ENCODE measurements at regions not wholly inside any gene's neighbourhood (a gene's known extent, or its start where the extent isn't known, plus 50 kb on each side); places are given as distances from the start of the nearest gene placed in this dataset.

GRCh38 chr4:162502109-162502508 lies 338.3 kb upstream of the FSTL5 start:
- TF ChIP-seq POLR2A (IDR thresholded peaks at IDR 0.05), result no peak
- no peak for DNase-seq (ENCODE audit: low spot score in 2 of 2)
- no peak overlapping the region for H3K4me3 ChIP-seq (ENCODE audit: low read depth, poor library complexity, severe bottlenecking)
- intact Hi-C loops (cut with DNase I; ENCODE audit: low total_unique reads), result no loop called here

DNA sequence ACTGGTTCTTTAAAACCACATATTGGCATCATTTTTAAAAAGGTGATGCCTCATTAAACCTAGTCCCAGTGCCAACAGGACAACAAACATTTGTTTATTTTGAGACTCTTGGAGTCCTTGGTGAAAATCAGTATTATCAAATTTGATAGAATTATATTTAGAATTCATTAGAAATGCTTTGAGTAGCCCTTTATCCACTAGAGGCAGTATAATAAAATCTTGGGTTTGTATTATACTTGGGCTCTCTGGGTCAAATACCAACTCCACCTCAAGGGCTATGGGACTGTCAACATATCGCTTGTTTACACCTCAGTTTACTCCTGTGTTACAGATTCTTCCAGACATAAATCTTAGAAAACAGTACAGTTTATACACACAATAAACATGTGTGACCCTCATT lies 335.7 kb upstream of the FSTL5 start:
- no peak for DNase-seq (ENCODE audit: low spot score in 2 of 2)
- H3K4me3 ChIP-seq (ENCODE audit: low read depth, poor library complexity, severe bottlenecking), result no peak overlapping the region
- intact Hi-C loops (cut with DNase I; ENCODE audit: low total_unique reads), result no loop called here
- 76% methylated on average over 1 of the region's 1 CpG for WGBS, 2 donors
- TF ChIP-seq CTCF (IDR thresholded peaks at IDR 0.05) (no peak), POLR2A (IDR thresholded peaks at IDR 0.05) (no peak)

GRCh38 chr4:162498168-162498567 lies 334.4 kb upstream of the FSTL5 start:
- intact Hi-C loops (cut with DNase I; ENCODE audit: low total_unique reads), result no loop called here
- TF ChIP-seq POLR2A (IDR thresholded peaks at IDR 0.05), result no peak
- WGBS, 2 donors, result 67 to 75% methylated on average over 2 of the region's 2 CpGs
- no peak overlapping the region for H3K4me3 ChIP-seq (ENCODE audit: low read depth, poor library complexity, severe bottlenecking)
- DNase-seq (ENCODE audit: low spot score in 2 of 2), result no peak

GRCh38 chr4:162497564-162498167 lies 333.9 kb upstream of the FSTL5 start:
- peak in 1 of 3 donors; percentile 36 for TF ChIP-seq CTCF (IDR thresholded peaks at IDR 0.05)
- no peak for TF ChIP-seq POLR2A (IDR thresholded peaks at IDR 0.05)
- intact Hi-C loops (cut with DNase I; ENCODE audit: low total_unique reads), result no loop called here
- H3K4me3 ChIP-seq (ENCODE audit: low read depth, poor library complexity, severe bottlenecking), result no peak overlapping the region
- WGBS, 2 donors, result 1 to 5% methylated on average over 5 of the region's 5 CpGs
- no peak for DNase-seq (ENCODE audit: low spot score in 2 of 2)

- WGBS, 2 donors, result 55 to 60% methylated on average over 2 of the region's 2 CpGs
- TF ChIP-seq CTCF (IDR thresholded peaks at IDR 0.05) (no peak), POLR2A (IDR thresholded peaks at IDR 0.05) (no peak)
- no peak overlapping the region for H3K4me3 ChIP-seq (ENCODE audit: low read depth, poor library complexity, severe bottlenecking)
- intact Hi-C loops (cut with DNase I; ENCODE audit: low total_unique reads), result no loop called here
- DNase-seq (ENCODE audit: low spot score in 2 of 2), result no peak
These were observed 331.1 kb upstream of the FSTL5 start for GRCh38 chr4:162494935-162495334.

- no peak overlapping the region for H3K4me3 ChIP-seq (ENCODE audit: low read depth, poor library complexity, severe bottlenecking)
- intact Hi-C loops (cut with DNase I; ENCODE audit: low total_unique reads), result no loop called here
- no peak for DNase-seq (ENCODE audit: low spot score in 2 of 2)
- no peak for TF ChIP-seq CTCF (IDR thresholded peaks at IDR 0.05)
- no peak for TF ChIP-seq POLR2A (IDR thresholded peaks at IDR 0.05)
- WGBS, 2 donors, result 84 to 86% methylated on average over 6 of the region's 6 CpGs
These were observed 321.7 kb upstream of the FSTL5 start for GRCh38 chr4:162485486-162485885.

GRCh38 chr4:162475246-162475645 lies 311.4 kb upstream of the FSTL5 start:
- intact Hi-C loops (cut with DNase I; ENCODE audit: low total_unique reads), result no loop called here
- no peak for DNase-seq (ENCODE audit: low spot score in 2 of 2)
- 27 to 51% methylated on average over 1 to 4 of the region's 4 CpGs for WGBS, 2 donors
- TF ChIP-seq CTCF (IDR thresholded peaks at IDR 0.05), result no peak
- no peak for TF ChIP-seq POLR2A (IDR thresholded peaks at IDR 0.05)
- no peak overlapping the region for H3K4me3 ChIP-seq (ENCODE audit: low read depth, poor library complexity, severe bottlenecking)
